ENCODE measurements at regions not wholly inside any gene's neighbourhood (a gene's known extent, or its start where the extent isn't known, plus 50 kb on each side); places are given as distances from the start of the nearest gene placed in this dataset.

- peaks cover 0 to 4% (median 0%) of the 10 kb centered on the region in 4 donors for H3K27me3 ChIP-seq (ENCODE audit: control insufficient read depth in 4 of 4, insufficient read depth in 4 of 4, low read length in 3 of 4)
- H3K9me3 ChIP-seq (ENCODE audit: control insufficient read depth in 4 of 4, low read length in 3 of 4), result no peaks in the 10 kb centered on the region
- TF ChIP-seq HNF4A (conservative IDR thresholded peaks at IDR 0.05) (no peak), REST (IDR thresholded peaks at IDR 0.05) (no peak), GABPA (IDR thresholded peaks at IDR 0.05 in 1 of 2, conservative IDR thresholded peaks at IDR 0.05 in 1 of 2) (no peak), RAD21 (IDR thresholded peaks at IDR 0.05) (no peak), TAF1 (conservative IDR thresholded peaks at IDR 0.05) (no peak), EGR1 (IDR thresholded peaks at IDR 0.05; ENCODE audit: low read depth in 2 of 2) (no peak), CTCF (IDR thresholded peaks at IDR 0.05; ENCODE audit: low read depth, low read length, missing input control) (no peak), NR2F2 (IDR thresholded peaks at IDR 0.05) (no peak), JUND (IDR thresholded peaks at IDR 0.05) (no peak)
- no peaks in the 10 kb centered on the region for H3K36me3 ChIP-seq (ENCODE audit: control insufficient read depth in 4 of 4, insufficient read depth in 3 of 4, low read depth in 1 of 4, low read length in 3 of 4)
- 82% methylated on average over 6 of the region's 6 CpGs for WGBS
- no peak overlapping the region for H3K27ac ChIP-seq (ENCODE audit: low read depth in 1 of 2, low read length in 2 of 2)
- DNase-seq (ENCODE audit: low spot score), result no peak
- H3K4me3 ChIP-seq (ENCODE audit: low read depth in 1 of 3, low read length in 3 of 3), result no peak overlapping the region
- H3K4me1 ChIP-seq (ENCODE audit: control insufficient read depth in 4 of 4, insufficient read depth in 4 of 4, low read length in 3 of 4), result no peaks in the 10 kb centered on the region
- H3K9ac ChIP-seq (ENCODE audit: low read depth in 1 of 2, low read length in 2 of 2), result no peak overlapping the region
These were observed 334.5 kb upstream of the NT5E start for GRCh38 chr6:85115376-85115775.

GRCh38 chr6:85114581-85114935 lies 335.3 kb upstream of the NT5E start:
- no peak overlapping the region for H3K27ac ChIP-seq (ENCODE audit: low read depth in 1 of 2, low read length in 2 of 2)
- 90% methylated on average over 6 of the region's 6 CpGs for WGBS
- no peak for DNase-seq (ENCODE audit: low spot score)
- no peaks in the 10 kb centered on the region for H3K9me3 ChIP-seq (ENCODE audit: control insufficient read depth in 4 of 4, low read length in 3 of 4)
- TF ChIP-seq REST (IDR thresholded peaks at IDR 0.05) (no peak), SP1 (IDR thresholded peaks at IDR 0.05) (no peak), HNF4G (IDR thresholded peaks at IDR 0.05) (no peak), GABPA (IDR thresholded peaks at IDR 0.05 in 1 of 2, conservative IDR thresholded peaks at IDR 0.05 in 1 of 2) (no peak)
- H3K4me3 ChIP-seq (ENCODE audit: low read depth in 1 of 3, low read length in 3 of 3), result no peak overlapping the region
- H3K9ac ChIP-seq (ENCODE audit: low read depth in 1 of 2, low read length in 2 of 2), result no peak overlapping the region
- H3K27me3 ChIP-seq (ENCODE audit: control insufficient read depth in 4 of 4, insufficient read depth in 4 of 4, low read length in 3 of 4), result peaks cover 0 to 4% (median 0%) of the 10 kb centered on the region in 4 donors
- H3K4me1 ChIP-seq (ENCODE audit: control insufficient read depth in 4 of 4, insufficient read depth in 4 of 4, low read length in 3 of 4), result no peaks in the 10 kb centered on the region
- no peaks in the 10 kb centered on the region for H3K36me3 ChIP-seq (ENCODE audit: control insufficient read depth in 4 of 4, insufficient read depth in 3 of 4, low read depth in 1 of 4, low read length in 3 of 4)
